ENCODE measurements at regions not wholly inside any gene's neighbourhood (a gene's known extent, or its start where the extent isn't known, plus 50 kb on each side); places are given as distances from the start of the nearest gene placed in this dataset.

- TF ChIP-seq CTCF (IDR thresholded peaks at IDR 0.05; ENCODE audit: poor library complexity), result no peak
- no peak for TF ChIP-seq EZH2phosphoT487 (IDR thresholded peaks at IDR 0.05; ENCODE audit: low read depth, severe bottlenecking, unreplicated experiment)
- no peak for TF ChIP-seq EZH2 (IDR thresholded peaks at IDR 0.05; ENCODE audit: borderline replicate concordance)
Measured at GRCh38 chr9:80158554-80159170, 586.9 kb downstream of the TLE4 start.

Data from hepatocyte (in vitro differentiated cells).